GM18511 (cell line): ENCODE measurements at regions not wholly inside any gene's neighbourhood (a gene's known extent, or its start where the extent isn't known, plus 50 kb on each side); places are given as distances from the start of the nearest gene placed in this dataset.

Source experiments
- ATAC-seq: cut with Tn5 transposase; IDR thresholded peaks from one replicate; pipeline ENCODE4 v1.9.1; 2021; ENCODE audit warnings: mild to moderate bottlenecking, moderate library complexity; ENCODE audit not compliant: unreplicated experiment

- no peak for ATAC-seq
Measured at GRCh38 chrX:39577206-39577984, 520.4 kb downstream of the BCOR start.

- peak; percentile 98 for ATAC-seq
Measured at GRCh38 chrX:39577985-39578869, 519.5 kb downstream of the BCOR start.

DNA sequence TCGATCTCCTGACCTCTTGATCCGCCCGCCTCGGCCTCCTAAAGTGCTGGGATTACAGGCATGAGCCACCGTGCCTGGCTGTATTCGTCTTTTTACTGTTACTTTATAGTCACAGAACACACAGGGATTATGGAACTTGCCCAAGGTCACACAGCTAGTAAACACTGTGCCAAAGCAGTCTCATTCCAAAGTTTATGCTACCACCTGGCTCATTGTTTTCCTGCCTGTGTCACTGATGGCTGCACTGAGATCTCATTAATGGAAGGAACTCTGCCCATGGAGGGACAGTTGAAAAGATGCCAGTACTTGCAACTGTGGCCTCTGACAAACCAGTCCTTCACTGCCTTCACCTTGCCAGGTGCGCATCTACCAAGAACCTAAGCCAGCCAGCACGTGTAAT is 517.7 kb downstream of the BCOR start:
- no peak for ATAC-seq

DNA sequence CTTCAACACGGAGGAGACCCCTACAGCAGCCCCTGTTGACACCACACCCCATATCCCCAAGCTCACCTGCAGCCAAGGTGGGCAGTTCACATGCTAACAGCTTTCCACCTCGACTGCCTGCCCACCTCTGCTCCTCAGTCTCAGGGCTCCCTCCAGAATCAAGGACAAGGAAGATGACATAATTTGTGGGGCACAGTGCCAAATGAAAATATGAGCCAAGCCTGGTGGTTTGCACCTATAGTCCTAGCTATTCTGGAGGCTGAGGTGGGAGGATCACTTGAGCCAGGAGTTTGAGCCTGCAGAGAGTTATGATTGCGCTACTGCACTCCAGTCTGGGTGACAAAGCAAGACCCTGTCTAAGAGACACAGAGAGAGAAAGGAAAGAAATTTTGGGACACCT is 516.3 kb downstream of the BCOR start:
- ATAC-seq = no peak

- ATAC-seq = no peak
Measured at GRCh38 chrX:39582091-39582490, 515.7 kb downstream of the BCOR start.

DNA sequence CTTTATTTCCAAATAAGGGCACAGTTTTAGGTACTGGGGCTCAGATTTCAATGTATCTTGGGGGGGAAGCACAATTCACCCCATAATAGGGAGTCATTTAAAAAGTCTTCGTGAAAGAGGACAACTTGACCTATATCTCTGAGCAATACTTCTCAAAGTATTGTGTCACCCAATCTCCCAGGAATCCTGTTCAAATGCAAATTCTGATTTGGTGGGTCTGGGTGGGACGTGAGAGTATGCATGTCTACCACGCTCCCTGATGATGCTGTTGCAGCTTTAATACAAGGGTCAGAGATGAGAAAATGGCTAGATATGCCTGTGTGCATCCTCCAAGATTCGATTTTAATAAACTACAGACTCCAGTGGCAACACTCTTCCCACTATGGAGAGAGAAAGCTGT is 514.8 kb downstream of the BCOR start:
- no peak for ATAC-seq

DNA sequence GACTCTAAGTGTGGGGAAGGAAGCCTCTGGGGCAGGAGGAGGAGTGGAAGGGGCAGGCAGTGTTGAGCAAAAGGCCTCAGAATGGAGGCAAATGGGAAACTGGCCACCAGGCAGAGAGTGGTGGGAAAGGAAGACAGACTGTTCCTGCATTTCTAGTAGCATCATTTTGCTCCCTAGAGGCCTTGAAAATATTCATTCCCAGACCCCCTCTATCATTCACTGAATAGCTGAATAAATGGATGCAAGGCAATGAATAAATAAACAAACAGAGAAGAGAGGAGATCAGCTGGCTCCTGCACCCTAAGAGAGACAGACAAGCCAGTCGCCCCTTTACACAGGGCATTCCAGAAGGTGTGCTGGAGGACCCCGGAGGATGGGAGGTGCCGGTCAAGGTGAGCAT is 511.9 kb downstream of the BCOR start:
- no peak for ATAC-seq

GRCh38 chrX:39586359-39586758 is 511.4 kb downstream of the BCOR start:
- no peak for ATAC-seq

GRCh38 chrX:39591099-39591498 is 506.7 kb downstream of the BCOR start:
- ATAC-seq = no peak

GRCh38 chrX:39592776-39593175 is 505.0 kb downstream of the BCOR start:
- no peak for ATAC-seq

DNA sequence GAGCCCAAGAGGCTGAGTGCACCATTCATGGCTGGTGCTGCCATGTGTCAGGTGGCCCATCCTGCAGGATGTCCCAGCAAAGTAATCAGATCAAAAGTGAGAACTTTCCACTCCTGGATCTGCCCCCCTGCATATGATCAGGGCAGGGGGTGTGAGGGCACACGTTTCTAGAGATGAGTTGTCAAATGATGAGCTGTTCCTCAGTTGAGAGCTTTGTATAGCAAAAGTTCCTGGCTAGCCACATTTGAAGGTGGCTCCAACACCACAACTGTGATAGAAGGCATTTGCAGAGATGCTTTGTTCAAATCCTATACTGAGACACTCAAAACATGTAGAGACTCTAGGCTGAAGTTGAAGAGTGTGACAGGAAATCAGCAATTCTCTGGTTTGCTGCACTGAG is 501.8 kb downstream of the BCOR start:
- no peak for ATAC-seq

DNA sequence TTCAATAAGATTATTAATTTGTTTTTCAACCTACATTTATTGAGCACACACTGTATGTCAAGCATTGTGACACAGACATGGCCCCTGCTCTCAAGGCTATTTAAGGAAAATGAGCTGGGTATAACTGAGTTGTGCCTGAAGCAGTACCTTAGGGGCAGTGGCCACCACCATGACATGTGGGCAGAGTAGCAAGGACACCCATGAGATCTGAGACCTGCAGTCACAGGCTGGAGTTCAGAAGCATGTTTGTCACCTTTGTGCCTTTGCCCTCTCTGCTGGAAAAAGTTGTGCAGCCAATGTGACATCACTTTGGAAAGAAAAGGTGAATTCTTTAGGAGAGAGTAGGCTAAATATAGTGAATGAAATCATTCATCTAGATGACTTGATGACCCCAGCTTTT is 501.3 kb downstream of the BCOR start:
- no peak for ATAC-seq

DNA sequence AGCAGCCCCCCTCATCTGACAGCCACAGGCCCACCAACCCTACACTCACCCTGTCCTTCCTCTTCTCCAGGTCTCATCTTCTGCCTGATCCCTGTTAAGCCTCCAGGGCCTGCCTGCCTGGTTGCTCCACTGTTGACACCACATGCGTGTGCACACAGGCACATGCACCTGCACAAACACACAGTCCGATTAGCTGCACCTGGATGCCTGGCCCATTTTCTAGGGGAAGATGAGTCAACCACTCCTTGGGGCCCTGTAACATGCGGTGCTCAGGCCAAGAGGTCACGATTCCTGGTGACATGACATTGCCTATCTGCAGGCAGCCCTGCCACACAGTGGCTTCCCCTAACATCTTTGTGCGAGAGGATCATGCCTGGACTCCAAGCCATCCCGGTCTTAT is 498.4 kb downstream of the BCOR start:
- no peak for ATAC-seq

DNA sequence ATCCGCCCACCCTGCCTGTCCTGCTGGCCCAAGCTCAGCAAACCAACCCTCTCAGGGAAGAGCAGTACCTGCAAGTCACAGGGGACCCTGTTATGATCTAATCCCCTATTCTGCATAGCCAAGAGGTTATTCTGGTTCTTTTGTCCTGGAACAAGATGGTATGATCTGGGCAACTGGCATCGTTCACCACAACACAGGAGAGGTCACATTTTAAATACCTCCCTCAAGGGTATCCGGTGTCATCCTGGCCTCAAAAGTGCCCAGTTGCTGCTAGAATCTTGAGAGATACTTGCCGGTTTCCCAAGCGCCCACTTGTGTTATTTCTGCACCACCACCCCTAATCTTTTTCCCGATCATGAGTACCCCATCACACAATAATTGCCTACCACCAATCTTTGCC is 497.5 kb downstream of the BCOR start:
- no peak for ATAC-seq

- ATAC-seq = no peak
Measured at GRCh38 chrX:39601231-39602177, 496.3 kb downstream of the BCOR start.

GRCh38 chrX:39602195-39602594 is 495.6 kb downstream of the BCOR start:
- ATAC-seq = no peak

DNA sequence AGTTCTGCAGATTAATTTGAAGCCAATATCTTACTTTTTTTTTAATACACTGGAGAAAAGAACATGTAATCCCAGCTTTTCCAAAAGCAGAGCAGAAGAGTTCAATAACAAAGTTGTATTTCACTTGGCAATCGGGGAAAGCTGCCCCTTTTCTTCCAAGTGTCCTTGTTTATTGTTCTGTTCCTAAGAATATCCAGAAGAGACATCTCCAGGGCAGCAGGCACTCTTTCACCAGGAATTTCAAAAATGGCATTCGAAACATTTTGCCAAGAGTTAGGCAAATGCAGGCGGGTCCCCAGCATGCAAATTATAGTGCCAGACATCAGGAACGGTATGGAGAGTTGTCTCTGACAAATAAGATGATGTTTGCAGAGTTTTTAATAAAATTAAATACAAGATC is 494.5 kb downstream of the BCOR start:
- no peak for ATAC-seq

DNA sequence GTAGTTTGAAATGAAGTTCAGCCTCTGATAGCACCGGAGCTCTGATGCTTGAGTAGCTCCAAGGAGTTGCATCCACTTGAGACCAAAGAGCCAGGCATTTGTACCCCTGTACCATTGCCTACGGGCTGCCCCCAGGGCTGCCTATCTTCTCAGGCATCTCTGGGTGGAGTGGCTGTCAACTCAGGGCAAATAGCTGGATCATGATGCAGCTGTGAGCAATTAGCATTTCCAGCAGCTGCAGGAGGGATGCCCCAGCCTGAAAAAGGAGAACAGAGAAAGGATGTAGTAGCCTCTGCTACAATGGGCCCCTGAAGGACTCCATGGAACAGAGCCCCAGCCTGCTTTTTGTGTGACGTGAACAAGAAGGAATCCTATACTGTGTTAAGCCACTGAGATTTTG is 492.6 kb downstream of the BCOR start:
- ATAC-seq = no peak

- ATAC-seq = no peak
Measured at GRCh38 chrX:39605866-39606265, 491.9 kb downstream of the BCOR start.

DNA sequence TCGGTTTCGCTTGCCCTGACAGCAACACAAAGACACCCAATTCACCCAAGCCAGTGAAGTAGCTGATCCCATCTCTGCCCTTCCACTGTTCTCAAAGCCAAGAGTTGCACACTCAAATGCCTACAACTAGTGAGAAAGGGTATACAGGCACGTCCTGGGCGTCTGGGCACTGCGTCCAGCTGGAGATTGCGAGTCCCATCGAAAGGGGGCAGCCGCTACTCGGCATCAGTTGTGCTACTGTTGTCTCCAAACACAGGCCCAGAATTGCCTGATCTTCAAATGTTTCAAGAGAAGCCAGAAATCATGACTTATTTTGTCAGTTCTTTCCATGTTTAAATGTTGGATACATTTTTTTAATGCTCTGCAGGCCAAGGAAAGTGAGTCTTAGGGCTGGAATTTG is 487.8 kb downstream of the BCOR start:
- no peak for ATAC-seq

DNA sequence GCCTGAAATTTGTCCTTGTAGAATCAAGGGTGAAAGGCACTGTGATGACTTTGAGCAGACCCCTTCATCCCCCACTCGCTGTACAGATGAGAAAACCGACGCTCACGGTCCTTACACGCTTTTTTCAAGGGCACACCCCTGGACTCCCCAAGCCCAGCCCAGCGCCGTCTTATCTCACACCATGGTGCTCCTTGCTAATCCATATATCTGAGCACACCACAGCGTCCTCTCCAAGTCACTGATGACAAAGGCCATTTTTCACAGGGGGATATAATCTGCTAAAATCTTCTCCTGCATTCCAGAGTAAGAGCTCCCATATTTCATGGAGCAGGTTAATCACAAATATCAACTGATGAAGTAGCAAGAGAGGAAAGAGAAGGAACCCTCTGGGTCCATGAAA is 486.3 kb downstream of the BCOR start:
- no peak for ATAC-seq
